Vagina (tissue), 2 donors: ENCODE measurements at regions not wholly inside any gene's neighbourhood (a gene's known extent, or its start where the extent isn't known, plus 50 kb on each side); places are given as distances from the start of the nearest gene placed in this dataset.
A peak's percentile ranks its signal among the peaks of the same experiment; 100 is the strongest.

Experiments used
- DNase-seq, 2 donors: peaks; one replicate each; pipeline ENCODE4 v3.0.0-alpha.2; 2017; ENCODE audit errors: extremely low spot score in 2 of 2
- H3K27ac ChIP-seq: fragments of 200-600 bp; sonication (generic); one replicate; pipeline ENCODE4 v1.5.1; 2019
- H3K27me3 ChIP-seq: fragments of 200-600 bp; sonication (generic); one replicate; pipeline ENCODE4 v1.5.1; 2019
- H3K36me3 ChIP-seq, 2 donors: fragments of 200-600 bp; sonication (generic); one replicate each; pipeline ENCODE4 v1.5.1; 2017 to 2019
- H3K4me1 ChIP-seq: fragments of 200-600 bp; sonication (generic); one replicate; pipeline ENCODE4 v1.5.1; 2019
- H3K4me3 ChIP-seq, 2 donors: fragments of 200-600 bp; sonication (generic); 1 replicate in 1 of 2; 2 replicates in 1 of 2; pipeline ENCODE4 v1.5.1; 2016 to 2019
- H3K9me3 ChIP-seq: fragments of 200-600 bp; sonication (generic); one replicate; pipeline ENCODE4 v1.5.1; 2019
- CTCF ChIP-seq, 3 experiments: fragments of 450-650 bp in 2 of 3; fragments of 200-600 bp in 1 of 3; sonication (generic) in 1 of 3; IDR thresholded peaks; one replicate each; pipeline ENCODE4 v1.5.1; 2017 to 2019; ENCODE audit warnings: antibody characterized with exemption in 3 of 3, mild to moderate bottlenecking in 2 of 3, moderate library complexity in 2 of 3
- POLR2A ChIP-seq, 2 donors: fragments of 450-650 bp; IDR thresholded peaks; one replicate each; pipeline ENCODE4 v1.6.1; 2017; ENCODE audit warnings: antibody characterized with exemption in 2 of 2, mild to moderate bottlenecking in 2 of 2, moderate library complexity in 2 of 2
- POLR2AphosphoS5 ChIP-seq, 2 donors: sonication (generic); formaldehyde crosslinking; IDR thresholded peaks; one replicate each; pipeline ENCODE4 v1.9.0; 2017; ENCODE audit warnings: antibody characterized with exemption in 2 of 2, mild to moderate bottlenecking in 2 of 2, low read depth in 1 of 2; ENCODE audit not compliant: insufficient read depth in 1 of 2
- intact Hi-C: fragments of 100-400 bp; cut with DNase I; formaldehyde crosslinking; loops from one replicate; pipeline ENCODE4 v1.15.1; 2023

- Histone ChIP-seq H3K4me1 (peaks cover 8% of the 10 kb centered on the region), H3K4me3 (no peak overlapping the region), H3K27ac (no peak overlapping the region), H3K36me3 (no peaks in the 10 kb centered on the region), H3K9me3 (no peaks in the 10 kb centered on the region), H3K27me3 (no peaks in the 10 kb centered on the region)
- intact Hi-C loops: no loop called here
- DNase-seq: no peak
- TF ChIP-seq CTCF (IDR thresholded peaks at IDR 0.05) (no peak), POLR2A (IDR thresholded peaks at IDR 0.05) (no peak), POLR2AphosphoS5 (IDR thresholded peaks at IDR 0.05; ENCODE audit: insufficient read depth in 1 of 2, low read depth in 1 of 2) (no peak)
These were observed 71.4 kb upstream of the DUSP22 start for GRCh38 chr6:220721-221475.

DNA sequence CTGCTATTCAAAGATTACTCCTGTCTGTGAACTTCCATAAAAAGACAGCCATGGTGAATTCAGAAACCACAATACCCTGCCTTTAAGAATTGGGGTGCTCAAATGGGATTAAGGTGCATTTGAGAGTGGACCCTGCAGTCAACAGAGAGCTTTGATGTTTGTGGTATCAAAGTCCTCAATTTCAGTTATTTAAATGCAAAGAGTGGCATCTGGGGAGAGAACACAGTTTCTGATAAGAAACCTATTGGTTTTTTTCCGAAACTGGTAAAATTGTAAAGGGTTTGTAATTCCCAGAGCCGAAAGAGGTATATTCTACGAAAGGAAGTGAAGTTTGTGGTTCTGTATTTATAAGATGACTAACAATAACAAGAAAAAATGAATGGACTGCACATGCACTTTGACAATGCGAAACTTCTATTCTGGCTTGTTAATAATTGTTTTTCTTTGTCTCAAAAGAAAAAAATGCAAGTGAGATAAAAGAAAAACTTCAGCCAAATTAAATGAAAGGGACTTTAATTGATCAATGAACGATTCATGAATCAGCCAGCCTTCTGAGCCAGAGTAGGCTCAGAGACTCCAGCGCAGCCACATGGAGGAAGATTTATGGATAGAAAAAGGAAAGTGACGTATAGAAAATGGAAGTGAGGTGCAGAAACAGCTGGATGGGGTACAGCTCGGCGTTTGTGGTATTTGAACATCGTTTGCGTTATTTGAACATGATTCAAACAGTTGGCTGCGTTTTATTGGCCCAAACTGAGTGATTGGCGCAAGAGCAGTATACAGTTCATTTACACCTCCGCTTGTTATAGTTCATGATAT, 70.5 kb upstream of the DUSP22 start:
- H3K27ac ChIP-seq: no peak overlapping the region
- H3K27me3 ChIP-seq: no peaks in the 10 kb centered on the region
- no peaks in the 10 kb centered on the region for H3K36me3 ChIP-seq
- TF ChIP-seq POLR2A (IDR thresholded peaks at IDR 0.05) (no peak), POLR2AphosphoS5 (IDR thresholded peaks at IDR 0.05; ENCODE audit: insufficient read depth in 1 of 2, low read depth in 1 of 2) (no peak), CTCF (IDR thresholded peaks at IDR 0.05) (no peak)
- H3K4me3 ChIP-seq: no peak overlapping the region
- H3K4me1 ChIP-seq: peaks cover 8% of the 10 kb centered on the region
- DNase-seq: no peak
- no peaks in the 10 kb centered on the region for H3K9me3 ChIP-seq
- intact Hi-C loops: no loop called here

GRCh38 chr6:222468-222867, 69.8 kb upstream of the DUSP22 start:
- Histone ChIP-seq H3K4me3 (no peak overlapping the region), H3K36me3 (no peaks in the 10 kb centered on the region), H3K27ac (no peak overlapping the region), H3K27me3 (no peaks in the 10 kb centered on the region), H3K4me1 (peaks cover 8% of the 10 kb centered on the region), H3K9me3 (no peaks in the 10 kb centered on the region)
- no peak for DNase-seq
- intact Hi-C loops: no loop called here
- TF ChIP-seq POLR2AphosphoS5 (IDR thresholded peaks at IDR 0.05; ENCODE audit: insufficient read depth in 1 of 2, low read depth in 1 of 2) (no peak), CTCF (IDR thresholded peaks at IDR 0.05) (no peak), POLR2A (IDR thresholded peaks at IDR 0.05) (no peak)

DNA sequence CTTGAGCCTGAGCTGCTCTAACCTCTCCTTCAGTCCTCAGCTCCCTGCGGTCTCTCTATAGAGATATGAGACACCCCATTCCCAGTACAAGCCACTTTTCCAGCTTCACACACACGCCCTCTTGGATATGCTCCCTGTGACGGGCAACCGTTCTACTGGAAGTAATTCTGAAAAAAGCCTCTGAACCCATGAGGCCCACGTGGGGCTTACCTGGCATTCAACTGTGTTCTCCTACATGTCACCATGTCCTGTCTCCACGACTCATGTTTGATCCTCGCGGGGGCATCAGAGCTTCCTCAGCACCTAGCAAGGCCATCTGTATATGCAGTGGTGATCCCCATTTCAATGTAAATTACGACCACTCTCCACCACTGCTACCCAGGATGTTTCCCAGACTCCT, 69.2 kb upstream of the DUSP22 start:
- no peak overlapping the region for H3K4me3 ChIP-seq
- TF ChIP-seq CTCF (IDR thresholded peaks at IDR 0.05) (no peak), POLR2A (IDR thresholded peaks at IDR 0.05) (no peak), POLR2AphosphoS5 (IDR thresholded peaks at IDR 0.05; ENCODE audit: insufficient read depth in 1 of 2, low read depth in 1 of 2) (no peak)
- intact Hi-C loops: no loop called here
- DNase-seq: no peak
- H3K4me1 ChIP-seq: peaks cover 8% of the 10 kb centered on the region
- H3K27ac ChIP-seq: no peak overlapping the region
- no peaks in the 10 kb centered on the region for H3K9me3 ChIP-seq
- no peaks in the 10 kb centered on the region for H3K36me3 ChIP-seq
- H3K27me3 ChIP-seq: no peaks in the 10 kb centered on the region

DNA sequence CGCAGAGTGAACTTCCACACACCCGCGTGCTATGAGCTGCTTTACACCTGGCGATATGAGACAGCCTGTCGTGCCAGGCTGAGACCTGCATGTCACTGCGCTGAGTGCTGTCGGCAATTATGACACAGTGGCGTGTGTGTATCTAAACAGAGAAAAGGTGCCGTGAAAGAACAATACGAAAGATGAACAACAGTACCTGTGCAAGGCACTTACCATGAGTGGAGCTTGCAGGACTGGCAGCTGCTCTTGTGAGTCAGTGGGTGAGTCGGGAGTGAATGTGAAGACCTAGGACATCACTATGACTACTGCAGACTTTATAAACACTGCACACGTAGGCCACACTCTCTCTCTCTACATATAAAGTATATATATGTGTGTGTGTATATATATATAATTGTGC, 68.5 kb upstream of the DUSP22 start:
- no peaks in the 10 kb centered on the region for H3K36me3 ChIP-seq
- intact Hi-C loops: no loop called here
- peaks cover 8% of the 10 kb centered on the region for H3K4me1 ChIP-seq
- H3K9me3 ChIP-seq: no peaks in the 10 kb centered on the region
- no peak overlapping the region for H3K27ac ChIP-seq
- TF ChIP-seq POLR2AphosphoS5 (IDR thresholded peaks at IDR 0.05; ENCODE audit: insufficient read depth in 1 of 2, low read depth in 1 of 2) (no peak), POLR2A (IDR thresholded peaks at IDR 0.05) (no peak), CTCF (IDR thresholded peaks at IDR 0.05) (no peak)
- H3K27me3 ChIP-seq: no peaks in the 10 kb centered on the region
- no peak overlapping the region for H3K4me3 ChIP-seq
- DNase-seq: peak in 1 of 2 donors; percentile 32
